ENCODE measurements at regions not wholly inside any gene's neighbourhood (a gene's known extent, or its start where the extent isn't known, plus 50 kb on each side); places are given as distances from the start of the nearest gene placed in this dataset.

GRCh38 chr3:194804796-194805195, 119.1 kb downstream of the FAM43A start:
- DNase-seq (ENCODE audit: low read depth in 2 of 2), result no peak

GRCh38 chr3:194805546-194805945, 119.9 kb downstream of the FAM43A start:
- DNase-seq (ENCODE audit: low read depth in 2 of 2), result no peak

GRCh38 chr3:194806991-194807630, 121.4 kb downstream of the FAM43A start:
- DNase-seq (ENCODE audit: low read depth in 2 of 2), result no peak

GRCh38 chr3:194808640-194809097, 123.0 kb downstream of the FAM43A start:
- DNase-seq (ENCODE audit: low read depth in 2 of 2), result no peak

- no peak for DNase-seq (ENCODE audit: low read depth in 2 of 2)
These were observed 123.7 kb downstream of the FAM43A start for GRCh38 chr3:194809382-194809781.

- DNase-seq (ENCODE audit: low read depth in 2 of 2), result no peak
These were observed 124.4 kb downstream of the FAM43A start for GRCh38 chr3:194810076-194810475.

- DNase-seq (ENCODE audit: low read depth in 2 of 2), result no peak
These were observed 125.4 kb downstream of the FAM43A start for GRCh38 chr3:194811118-194811517.

- DNase-seq (ENCODE audit: low read depth in 2 of 2), result no peak
These were observed 126.5 kb downstream of the FAM43A start for GRCh38 chr3:194812176-194812575.

- DNase-seq (ENCODE audit: low read depth in 2 of 2), result no peak
These were observed 129.2 kb downstream of the FAM43A start for GRCh38 chr3:194814878-194815357.

GRCh38 chr3:194816748-194817591, 131.3 kb downstream of the FAM43A start:
- no peak for DNase-seq (ENCODE audit: low read depth in 2 of 2)

GRCh38 chr3:194817592-194817930, 131.9 kb downstream of the FAM43A start:
- DNase-seq (ENCODE audit: low read depth in 2 of 2), result no peak

- DNase-seq (ENCODE audit: low read depth in 2 of 2), result no peak
These were observed 132.3 kb downstream of the FAM43A start for GRCh38 chr3:194817936-194818335.

- DNase-seq (ENCODE audit: low read depth in 2 of 2), result no peak
These were observed 138.4 kb downstream of the FAM43A start for GRCh38 chr3:194824100-194824499.

- DNase-seq (ENCODE audit: low read depth in 2 of 2), result no peak
These were observed 139.0 kb downstream of the FAM43A start for GRCh38 chr3:194824701-194825111.

- no peak for DNase-seq (ENCODE audit: low read depth in 2 of 2)
These were observed 140.9 kb downstream of the FAM43A start for GRCh38 chr3:194826594-194826993.

GRCh38 chr3:194827486-194827885, 141.8 kb downstream of the FAM43A start:
- DNase-seq (ENCODE audit: low read depth in 2 of 2), result no peak

GRCh38 chr3:194828116-194828515, 142.4 kb downstream of the FAM43A start:
- DNase-seq (ENCODE audit: low read depth in 2 of 2), result no peak

- DNase-seq (ENCODE audit: low read depth in 2 of 2), result no peak
These were observed 143.2 kb downstream of the FAM43A start for GRCh38 chr3:194828926-194829325.

- DNase-seq (ENCODE audit: low read depth in 2 of 2), result no peak
These were observed 144.7 kb downstream of the FAM43A start for GRCh38 chr3:194830401-194830800.

- no peak for DNase-seq (ENCODE audit: low read depth in 2 of 2)
These were observed 145.3 kb downstream of the FAM43A start for GRCh38 chr3:194830978-194831377.

GRCh38 chr3:194832346-194833104, 146.8 kb downstream of the FAM43A start:
- no peak for DNase-seq (ENCODE audit: low read depth in 2 of 2)

Measured in stimulated activated CD8-positive, alpha-beta memory T cell treated with anti-CD3 and anti-CD28 coated beads, Interleukin-15, amount 100 ng/mL, for 4 hours (primary cell).